ENCODE measurements at regions not wholly inside any gene's neighbourhood (a gene's known extent, or its start where the extent isn't known, plus 50 kb on each side); places are given as distances from the start of the nearest gene placed in this dataset.

- WGBS, 2 experiments (ENCODE audit: low coverage in 1 of 2, low lambda C conversion rate in 2 of 2, missing lambda C conversion rate in 2 of 2), result 32 to 43% methylated on average over 1 of the region's 1 CpG
- no peak overlapping the region for H3K4me2 ChIP-seq (ENCODE audit: unreplicated experiment)
Observed at GRCh38 chr2:56450047-56450446, 266.3 kb downstream of the CCDC85A start.

DNA sequence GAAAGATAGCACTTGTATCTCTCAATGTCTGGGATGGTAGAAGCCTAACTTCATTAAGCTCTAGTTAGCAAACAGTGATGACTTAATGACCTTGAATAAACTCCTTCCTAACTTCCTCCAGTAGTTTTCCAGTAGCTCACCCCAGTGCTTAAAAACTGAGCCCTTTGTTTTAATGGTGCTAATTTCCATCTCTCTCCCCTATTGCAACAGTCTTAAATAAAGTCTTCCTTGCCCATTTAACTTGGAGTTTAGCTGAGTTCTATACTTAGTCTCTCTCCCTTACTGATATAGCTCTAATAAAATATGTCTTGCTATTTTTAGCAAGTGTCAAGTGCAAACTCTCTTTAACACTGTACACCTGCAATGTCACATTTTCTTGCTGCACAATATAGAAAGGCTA lies 267.0 kb downstream of the CCDC85A start:
- H3K9ac ChIP-seq, result no peak overlapping the region
- 0 out of 2 replicates have a peak, but pooled peaks cover 5% of the 10 kb centered on the region for H3K4me1 ChIP-seq (ENCODE audit: insufficient read depth)
- H3K4me3 ChIP-seq, result no peak overlapping the region
- no peak overlapping the region for H3K4me2 ChIP-seq (ENCODE audit: unreplicated experiment)
- in situ Hi-C loops (cut with MboI), result no loop called here
- no peaks in the 10 kb centered on the region for H3K79me2 ChIP-seq (ENCODE audit: insufficient read depth)
- H3K36me3 ChIP-seq (ENCODE audit: low read depth), result no peaks in the 10 kb centered on the region
- H3K27me3 ChIP-seq (replicated peaks; ENCODE audit: insufficient read depth), result no peaks in the 10 kb centered on the region
- no peaks in the 10 kb centered on the region for H3K9me2 ChIP-seq (ENCODE audit: insufficient read depth)
- H3K9me3 ChIP-seq (ENCODE audit: low read depth), result no peaks in the 10 kb centered on the region
- TF ChIP-seq EZH2phosphoT487 (IDR thresholded peaks at IDR 0.05; ENCODE audit: insufficient read depth, low read depth) (no peak), EZH2 (IDR thresholded peaks at IDR 0.05; ENCODE audit: insufficient read depth, poor library complexity, severe bottlenecking) (no peak)
- no peaks in the 10 kb centered on the region for H3F3A ChIP-seq (ENCODE audit: insufficient read depth)
- no peak for DNase-seq
- H3K27ac ChIP-seq, result no peak overlapping the region
- H4K20me1 ChIP-seq (ENCODE audit: insufficient read depth), result no peaks in the 10 kb centered on the region
- no peak overlapping the region for H2AFZ ChIP-seq

More at GRCh38 chr2:56450047-56450446, 266.3 kb downstream of the CCDC85A start:
- no peak for DNase-seq
- no peak for TF ChIP-seq EZH2 (IDR thresholded peaks at IDR 0.05; ENCODE audit: insufficient read depth, poor library complexity, severe bottlenecking)
- TF ChIP-seq EZH2phosphoT487 (IDR thresholded peaks at IDR 0.05; ENCODE audit: insufficient read depth, low read depth), result no peak
- Histone ChIP-seq H3K9me3 (ENCODE audit: low read depth) (no peaks in the 10 kb centered on the region), H3F3A (ENCODE audit: insufficient read depth) (no peaks in the 10 kb centered on the region), H3K27ac (no peak overlapping the region), H3K4me3 (no peak overlapping the region), H3K9ac (no peak overlapping the region), H3K4me1 (ENCODE audit: insufficient read depth) (0 out of 2 replicates have a peak, but pooled peaks cover 5% of the 10 kb centered on the region), H4K20me1 (ENCODE audit: insufficient read depth) (no peaks in the 10 kb centered on the region), H3K79me2 (ENCODE audit: insufficient read depth) (no peaks in the 10 kb centered on the region), H3K27me3 (replicated peaks; ENCODE audit: insufficient read depth) (no peaks in the 10 kb centered on the region), H3K36me3 (ENCODE audit: low read depth) (no peaks in the 10 kb centered on the region), H3K9me2 (ENCODE audit: insufficient read depth) (no peaks in the 10 kb centered on the region), H2AFZ (no peak overlapping the region)
- in situ Hi-C loops (cut with MboI), result no loop called here

GRCh38 chr2:56455642-56456041 lies 271.9 kb downstream of the CCDC85A start:
- Histone ChIP-seq H3K4me1 (ENCODE audit: insufficient read depth) (no peaks in the 10 kb centered on the region), H3K9me2 (ENCODE audit: insufficient read depth) (no peaks in the 10 kb centered on the region), H3K79me2 (ENCODE audit: insufficient read depth) (no peaks in the 10 kb centered on the region), H2AFZ (no peak overlapping the region), H3K36me3 (ENCODE audit: low read depth) (no peaks in the 10 kb centered on the region), H3K9ac (no peak overlapping the region), H3K9me3 (ENCODE audit: low read depth) (no peaks in the 10 kb centered on the region), H3K4me2 (ENCODE audit: unreplicated experiment) (no peak overlapping the region), H3K27me3 (replicated peaks; ENCODE audit: insufficient read depth) (no peaks in the 10 kb centered on the region), H3F3A (ENCODE audit: insufficient read depth) (no peaks in the 10 kb centered on the region), H4K20me1 (ENCODE audit: insufficient read depth) (no peaks in the 10 kb centered on the region), H3K27ac (no peak overlapping the region), H3K4me3 (no peak overlapping the region)
- no peak for DNase-seq
- 14 to 22% methylated on average over 2 of the region's 2 CpGs for WGBS, 2 experiments (ENCODE audit: low coverage in 1 of 2, low lambda C conversion rate in 2 of 2, missing lambda C conversion rate in 2 of 2)
- no peak for TF ChIP-seq EZH2phosphoT487 (IDR thresholded peaks at IDR 0.05; ENCODE audit: insufficient read depth, low read depth)
- no peak for TF ChIP-seq EZH2 (IDR thresholded peaks at IDR 0.05; ENCODE audit: insufficient read depth, poor library complexity, severe bottlenecking)
- in situ Hi-C loops (cut with MboI), result no loop called here

- Histone ChIP-seq H3K4me2 (ENCODE audit: unreplicated experiment) (no peak overlapping the region), H3K27ac (no peak overlapping the region), H3K36me3 (ENCODE audit: low read depth) (no peaks in the 10 kb centered on the region), H3K4me3 (no peak overlapping the region), H4K20me1 (ENCODE audit: insufficient read depth) (no peaks in the 10 kb centered on the region), H3K27me3 (replicated peaks; ENCODE audit: insufficient read depth) (no peaks in the 10 kb centered on the region), H3K4me1 (ENCODE audit: insufficient read depth) (no peaks in the 10 kb centered on the region), H3K9me2 (ENCODE audit: insufficient read depth) (no peaks in the 10 kb centered on the region), H2AFZ (no peak overlapping the region), H3K9me3 (ENCODE audit: low read depth) (no peaks in the 10 kb centered on the region), H3K79me2 (ENCODE audit: insufficient read depth) (no peaks in the 10 kb centered on the region), H3K9ac (no peak overlapping the region), H3F3A (ENCODE audit: insufficient read depth) (no peaks in the 10 kb centered on the region)
- DNase-seq, result no peak
- 7 to 21% methylated on average over 1 of the region's 1 CpG for WGBS, 2 experiments (ENCODE audit: low coverage in 1 of 2, low lambda C conversion rate in 2 of 2, missing lambda C conversion rate in 2 of 2)
- no peak for TF ChIP-seq EZH2 (IDR thresholded peaks at IDR 0.05; ENCODE audit: insufficient read depth, poor library complexity, severe bottlenecking)
- no peak for TF ChIP-seq EZH2phosphoT487 (IDR thresholded peaks at IDR 0.05; ENCODE audit: insufficient read depth, low read depth)
- in situ Hi-C loops (cut with MboI), result no loop called here
Observed at GRCh38 chr2:56456791-56457190, 273.0 kb downstream of the CCDC85A start.

DNA sequence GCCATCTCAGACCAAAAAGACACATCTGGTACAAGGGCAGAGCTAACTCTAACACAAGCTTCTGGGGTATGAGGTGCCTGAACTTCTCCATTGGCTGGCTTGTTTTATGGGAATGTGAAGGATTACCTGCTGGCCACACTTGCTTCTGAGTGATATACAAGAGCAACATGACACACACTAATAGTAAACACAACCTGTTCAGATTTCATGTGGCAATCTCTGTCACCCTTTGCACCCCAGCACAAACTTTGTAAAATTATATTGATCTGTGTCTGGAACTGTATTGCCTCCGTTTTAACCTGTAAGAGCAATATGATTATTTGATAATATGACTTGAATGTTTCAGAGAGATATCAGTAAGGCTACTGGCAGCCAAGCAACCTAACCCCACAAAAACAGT lies 276.7 kb downstream of the CCDC85A start:
- in situ Hi-C loops (cut with MboI), result no loop called here
- H3K79me2 ChIP-seq (ENCODE audit: insufficient read depth), result no peaks in the 10 kb centered on the region
- no peak overlapping the region for H3K27ac ChIP-seq
- H3K4me3 ChIP-seq, result no peak overlapping the region
- TF ChIP-seq EZH2 (IDR thresholded peaks at IDR 0.05; ENCODE audit: insufficient read depth, poor library complexity, severe bottlenecking) (no peak), EZH2phosphoT487 (IDR thresholded peaks at IDR 0.05; ENCODE audit: insufficient read depth, low read depth) (no peak)
- H2AFZ ChIP-seq, result no peak overlapping the region
- H3K9me2 ChIP-seq (ENCODE audit: insufficient read depth), result no peaks in the 10 kb centered on the region
- WGBS, 2 experiments (ENCODE audit: low coverage in 1 of 2, low lambda C conversion rate in 2 of 2, missing lambda C conversion rate in 2 of 2), result 4 to 21% methylated on average over 1 of the region's 1 CpG
- H3F3A ChIP-seq (ENCODE audit: insufficient read depth), result no peaks in the 10 kb centered on the region
- no peak for DNase-seq
- peaks cover 5% of the 10 kb centered on the region; the same call in 1 of the 2 replicates for H3K4me1 ChIP-seq (ENCODE audit: insufficient read depth)
- no peak overlapping the region for H3K9ac ChIP-seq
- H3K36me3 ChIP-seq (ENCODE audit: low read depth), result no peaks in the 10 kb centered on the region
- H3K27me3 ChIP-seq (replicated peaks; ENCODE audit: insufficient read depth), result no peaks in the 10 kb centered on the region
- no peaks in the 10 kb centered on the region for H3K9me3 ChIP-seq (ENCODE audit: low read depth)
- H3K4me2 ChIP-seq (ENCODE audit: unreplicated experiment), result no peak overlapping the region
- H4K20me1 ChIP-seq (ENCODE audit: insufficient read depth), result no peaks in the 10 kb centered on the region

All from GM23248 (cell line).